Smooth muscle cell (in vitro differentiated cells): ENCODE measurements at regions not wholly inside any gene's neighbourhood (a gene's known extent, or its start where the extent isn't known, plus 50 kb on each side); places are given as distances from the start of the nearest gene placed in this dataset.
A peak's percentile ranks its signal among the peaks of the same experiment; 100 is the strongest.

Experiments
- DNase-seq: peaks from one replicate; lab custom pipeline; 2025; ENCODE audit not compliant: unreplicated experiment; lab: John Stamatoyannopoulos, UW
- H2AFZ ChIP-seq: fragments of 200-600 bp; sonication (generic); 2 replicates; pipeline ENCODE4 v1.6.0; 2016; ENCODE audit warnings: antibody characterized with exemption, low read depth, mild to moderate bottlenecking
- H3F3A ChIP-seq: fragments of 200-600 bp; sonication (generic); 2 replicates; pipeline ENCODE4 v1.6.0; 2017; ENCODE audit warnings: antibody characterized with exemption, low read depth
- H3K27ac ChIP-seq: fragments of 200-600 bp; sonication (generic); 2 replicates; pipeline ENCODE4 v1.5.1; 2016; ENCODE audit warnings: low read depth, mild to moderate bottlenecking
- H3K27me3 ChIP-seq: fragments of 200-600 bp; sonication (generic); 2 replicates; pipeline ENCODE4 v1.6.1; 2016; ENCODE audit warnings: low read depth, mild to moderate bottlenecking
- H3K36me3 ChIP-seq: fragments of 200-600 bp; sonication (generic); 2 replicates; pipeline ENCODE4 v1.5.1; 2016; ENCODE audit warnings: low read depth
- H3K4me1 ChIP-seq: fragments of 200-600 bp; sonication (generic); 2 replicates; pipeline ENCODE4 v1.5.1; 2016; ENCODE audit warnings: low read depth
- H3K4me2 ChIP-seq: fragments of 200-600 bp; sonication (generic); 2 replicates; pipeline ENCODE4 v1.6.0; 2016; ENCODE audit warnings: mild to moderate bottlenecking
- H3K4me3 ChIP-seq: fragments of 200-600 bp; sonication (generic); 2 replicates; pipeline ENCODE4 v1.5.1; 2016; ENCODE audit warnings: mild to moderate bottlenecking
- H3K79me2 ChIP-seq: fragments of 200-600 bp; sonication (generic); 2 replicates; pipeline ENCODE4 v1.6.0; 2016; ENCODE audit warnings: low read depth, mild to moderate bottlenecking
- H3K9ac ChIP-seq: fragments of 200-600 bp; sonication (generic); 2 replicates; pipeline ENCODE4 v1.6.0; 2016; ENCODE audit warnings: low read depth
- H3K9me3 ChIP-seq: fragments of 200-600 bp; sonication (generic); replicated peaks from 2 replicates; pipeline ENCODE4 v1.5.1; 2016; ENCODE audit warnings: low read depth
- H4K20me1 ChIP-seq: fragments of 200-600 bp; sonication (generic); 2 replicates; pipeline ENCODE4 v1.6.0; 2016; ENCODE audit warnings: low read depth
- WGBS: methylation state at CpG from one replicate; pipeline ENCODE4 v1.1.7; 2016; ENCODE audit warnings: low lambda C conversion rate; 5-methylcytosine and 5-hydroxymethylcytosine counted together
- TF ChIP-seq, protein P1 (sequence below): fragments of 200-600 bp; sonication (generic); IDR thresholded peaks from 2 replicates; pipeline ENCODE4 v1.5.1; 2017; ENCODE audit warnings: borderline replicate concordance, mild to moderate bottlenecking, antibody characterized with exemption; ENCODE audit not compliant: insufficient read depth, poor library complexity, severe bottlenecking

DNA sequence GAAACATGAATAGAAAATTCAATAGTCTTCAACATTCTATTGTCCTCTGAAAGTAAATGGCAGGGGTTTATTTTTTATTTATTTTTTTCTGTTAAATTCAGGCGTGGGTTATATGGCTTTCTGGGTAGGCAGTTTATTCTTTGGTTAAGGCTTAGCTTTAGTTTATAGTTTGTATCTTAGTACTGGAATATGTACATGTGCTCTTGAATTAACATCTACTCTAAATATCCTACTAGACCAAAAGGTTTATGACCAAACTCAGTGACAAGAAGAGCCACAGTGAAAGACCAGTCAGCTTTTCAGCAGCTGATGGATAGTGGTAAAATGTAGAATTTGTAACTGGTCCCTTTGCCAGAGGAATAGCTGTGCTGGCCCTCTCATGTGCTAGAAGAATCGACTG lies 62.0 kb upstream of the DAB2 start:
- Histone ChIP-seq H3K4me2 (no peak overlapping the region), H4K20me1 (no peaks in the 10 kb centered on the region), H3K79me2 (no peaks in the 10 kb centered on the region), H3K9ac (no peak overlapping the region), H3K4me1 (peaks cover 13% of the 10 kb centered on the region), H2AFZ (no peak overlapping the region), H3K27ac (no peak overlapping the region), H3F3A (peaks cover 5% of the 10 kb centered on the region), H3K4me3 (no peak overlapping the region), H3K9me3 (no peaks in the 10 kb centered on the region), H3K27me3 (no peaks in the 10 kb centered on the region), H3K36me3 (no peaks in the 10 kb centered on the region)
- no peak for DNase-seq
- TF ChIP-seq, protein P1, sequence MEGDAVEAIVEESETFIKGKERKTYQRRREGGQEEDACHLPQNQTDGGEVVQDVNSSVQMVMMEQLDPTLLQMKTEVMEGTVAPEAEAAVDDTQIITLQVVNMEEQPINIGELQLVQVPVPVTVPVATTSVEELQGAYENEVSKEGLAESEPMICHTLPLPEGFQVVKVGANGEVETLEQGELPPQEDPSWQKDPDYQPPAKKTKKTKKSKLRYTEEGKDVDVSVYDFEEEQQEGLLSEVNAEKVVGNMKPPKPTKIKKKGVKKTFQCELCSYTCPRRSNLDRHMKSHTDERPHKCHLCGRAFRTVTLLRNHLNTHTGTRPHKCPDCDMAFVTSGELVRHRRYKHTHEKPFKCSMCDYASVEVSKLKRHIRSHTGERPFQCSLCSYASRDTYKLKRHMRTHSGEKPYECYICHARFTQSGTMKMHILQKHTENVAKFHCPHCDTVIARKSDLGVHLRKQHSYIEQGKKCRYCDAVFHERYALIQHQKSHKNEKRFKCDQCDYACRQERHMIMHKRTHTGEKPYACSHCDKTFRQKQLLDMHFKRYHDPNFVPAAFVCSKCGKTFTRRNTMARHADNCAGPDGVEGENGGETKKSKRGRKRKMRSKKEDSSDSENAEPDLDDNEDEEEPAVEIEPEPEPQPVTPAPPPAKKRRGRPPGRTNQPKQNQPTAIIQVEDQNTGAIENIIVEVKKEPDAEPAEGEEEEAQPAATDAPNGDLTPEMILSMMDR: no peak
- 83% methylated on average over 2 of the region's 2 CpGs for WGBS

DNA sequence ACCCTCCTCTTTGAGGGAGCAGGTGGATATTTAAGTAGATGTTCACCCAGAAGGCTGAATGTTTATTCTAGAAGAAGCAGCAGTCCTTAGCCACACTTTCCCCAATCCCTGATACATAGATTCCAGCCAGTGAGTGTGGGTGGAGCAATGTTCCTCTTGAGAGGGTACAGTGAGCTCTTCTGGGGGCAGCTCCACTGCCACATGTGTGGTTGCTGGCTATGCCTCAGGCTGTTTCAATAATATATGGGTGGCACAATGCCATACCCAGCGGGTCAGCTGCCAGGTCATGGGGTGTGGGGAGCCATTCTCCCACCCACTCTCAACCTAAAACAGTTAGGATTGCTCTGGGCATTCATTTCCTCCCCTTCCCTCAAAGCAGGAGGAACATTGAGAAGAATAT lies 61.6 kb upstream of the DAB2 start:
- no peaks in the 10 kb centered on the region for H4K20me1 ChIP-seq
- no peaks in the 10 kb centered on the region for H3K9me3 ChIP-seq
- WGBS: 73% methylated on average over 1 of the region's 1 CpG
- H3K27me3 ChIP-seq: no peaks in the 10 kb centered on the region
- H3K4me2 ChIP-seq: no peak overlapping the region
- no peaks in the 10 kb centered on the region for H3K79me2 ChIP-seq
- no peak overlapping the region for H3K4me3 ChIP-seq
- H2AFZ ChIP-seq: no peak overlapping the region
- TF ChIP-seq, protein P1: no peak
- H3K4me1 ChIP-seq: peaks cover 13% of the 10 kb centered on the region
- peaks cover 5% of the 10 kb centered on the region for H3F3A ChIP-seq
- H3K9ac ChIP-seq: no peak overlapping the region
- DNase-seq: no peak
- H3K36me3 ChIP-seq: no peaks in the 10 kb centered on the region
- H3K27ac ChIP-seq: no peak overlapping the region

DNA sequence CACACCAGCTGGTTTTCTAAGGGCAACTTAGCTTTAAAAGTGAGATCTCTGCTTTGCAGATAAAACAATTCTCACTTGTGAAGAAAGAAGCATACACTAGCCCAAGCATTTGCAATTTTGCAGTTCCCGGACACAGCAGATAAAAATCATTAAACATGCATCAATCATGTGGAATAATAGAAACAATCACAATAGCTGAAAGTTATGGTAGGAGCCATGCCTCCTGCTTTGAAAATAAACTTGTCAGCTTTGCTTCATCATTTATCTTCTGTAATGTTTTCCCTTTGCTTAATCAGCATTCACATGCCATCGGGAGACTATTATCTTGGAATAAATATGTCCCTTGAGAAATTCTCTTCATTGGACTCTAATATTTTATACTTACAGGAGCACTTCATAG lies 60.3 kb upstream of the DAB2 start:
- Histone ChIP-seq H3K4me3 (no peak overlapping the region), H3K36me3 (no peaks in the 10 kb centered on the region), H2AFZ (peak overlapping the region; percentile 72), H3F3A (peaks cover 5% of the 10 kb centered on the region), H3K4me1 (peaks cover 13% of the 10 kb centered on the region), H3K79me2 (no peaks in the 10 kb centered on the region), H4K20me1 (no peaks in the 10 kb centered on the region), H3K27ac (no peak overlapping the region), H3K9me3 (no peaks in the 10 kb centered on the region), H3K9ac (no peak overlapping the region), H3K4me2 (no peak overlapping the region), H3K27me3 (no peaks in the 10 kb centered on the region)
- WGBS: 76% methylated on average over 2 of the region's 2 CpGs
- DNase-seq: no peak
- TF ChIP-seq, protein P1: no peak

DNA sequence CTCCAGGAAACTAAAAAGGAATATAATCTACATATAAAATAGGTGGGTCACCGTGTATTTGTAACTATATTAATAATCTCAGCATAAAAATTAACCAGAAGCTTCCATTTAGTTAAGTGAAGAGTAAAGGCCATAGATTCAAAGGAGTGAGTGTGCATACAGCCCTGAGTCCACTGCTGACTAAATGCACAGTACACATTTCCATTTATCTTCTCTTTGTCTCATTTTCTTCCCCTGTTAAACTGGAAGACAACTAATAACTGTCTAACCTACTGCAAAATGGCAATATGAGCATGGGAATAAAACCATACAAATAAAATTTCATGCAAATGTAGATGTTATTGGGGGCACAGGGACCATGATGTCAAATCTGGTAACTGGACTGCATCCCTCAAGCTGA lies 59.9 kb upstream of the DAB2 start:
- peaks cover 5% of the 10 kb centered on the region for H3F3A ChIP-seq
- no peaks in the 10 kb centered on the region for H3K79me2 ChIP-seq
- H3K4me2 ChIP-seq: no peak overlapping the region
- peaks cover 13% of the 10 kb centered on the region for H3K4me1 ChIP-seq
- no peak for DNase-seq
- no peak overlapping the region for H3K27ac ChIP-seq
- H3K4me3 ChIP-seq: no peak overlapping the region
- no peaks in the 10 kb centered on the region for H4K20me1 ChIP-seq
- no peaks in the 10 kb centered on the region for H3K27me3 ChIP-seq
- TF ChIP-seq, protein P1: no peak
- 68% methylated on average over 1 of the region's 1 CpG for WGBS
- H3K9me3 ChIP-seq: no peaks in the 10 kb centered on the region
- no peak overlapping the region for H3K9ac ChIP-seq
- peak overlapping the region; percentile 72 for H2AFZ ChIP-seq
- no peaks in the 10 kb centered on the region for H3K36me3 ChIP-seq
